ENCODE measurements at regions not wholly inside any gene's neighbourhood (a gene's known extent, or its start where the extent isn't known, plus 50 kb on each side); places are given as distances from the start of the nearest gene placed in this dataset.
A peak's percentile ranks its signal among the peaks of the same experiment; 100 is the strongest.

- DNase-seq: no peak
Observed at GRCh38 chr2:7476371-7476770, 559.2 kb downstream of the RNF144A start.

- no peak for DNase-seq
Observed at GRCh38 chr2:7479603-7480002, 562.4 kb downstream of the RNF144A start.

GRCh38 chr2:7480431-7480830 lies 563.2 kb downstream of the RNF144A start:
- no peak for DNase-seq

GRCh38 chr2:7490672-7491071 lies 573.5 kb downstream of the RNF144A start:
- no peak for DNase-seq

GRCh38 chr2:7492719-7493118 lies 575.5 kb downstream of the RNF144A start:
- DNase-seq: no peak

GRCh38 chr2:7497178-7497577 lies 580.0 kb downstream of the RNF144A start:
- no peak for DNase-seq

GRCh38 chr2:7499018-7499417 lies 581.8 kb downstream of the RNF144A start:
- no peak for DNase-seq

GRCh38 chr2:7502336-7502735 lies 585.1 kb downstream of the RNF144A start:
- DNase-seq: no peak

GRCh38 chr2:7508296-7508943 lies 591.2 kb downstream of the RNF144A start:
- DNase-seq: peak; percentile 16

GRCh38 chr2:7510353-7510752 lies 593.1 kb downstream of the RNF144A start:
- DNase-seq: no peak

- no peak for DNase-seq
Observed at GRCh38 chr2:7513834-7514233, 596.6 kb downstream of the RNF144A start.

GRCh38 chr2:7515327-7515726 lies 598.1 kb downstream of the RNF144A start:
- no peak for DNase-seq

- DNase-seq: no peak
Observed at GRCh38 chr2:7516484-7517063, 599.4 kb downstream of the RNF144A start.

GRCh38 chr2:7517088-7517487 lies 599.9 kb downstream of the RNF144A start:
- no peak for DNase-seq

GRCh38 chr2:7517851-7518250 lies 600.6 kb downstream of the RNF144A start:
- no peak for DNase-seq

- no peak for DNase-seq
Observed at GRCh38 chr2:7523481-7524120, 606.4 kb downstream of the RNF144A start.

GRCh38 chr2:7524195-7524594 lies 607.0 kb downstream of the RNF144A start:
- DNase-seq: no peak

- DNase-seq: no peak
Observed at GRCh38 chr2:7525746-7526145, 608.5 kb downstream of the RNF144A start.

- DNase-seq: no peak
Observed at GRCh38 chr2:7527165-7527722, 610.0 kb downstream of the RNF144A start.

GRCh38 chr2:7530001-7530400 lies 612.8 kb downstream of the RNF144A start:
- DNase-seq: no peak

- no peak for DNase-seq
Observed at GRCh38 chr2:7539077-7539476, 621.9 kb downstream of the RNF144A start.

- DNase-seq: no peak
Observed at GRCh38 chr2:7539760-7540159, 622.5 kb downstream of the RNF144A start.

GRCh38 chr2:7552825-7553570 lies 635.8 kb downstream of the RNF144A start:
- no peak for DNase-seq
